ENCODE measurements at regions not wholly inside any gene's neighbourhood (a gene's known extent, or its start where the extent isn't known, plus 50 kb on each side); places are given as distances from the start of the nearest gene placed in this dataset.
"Not testable (repeated sequence)": the region's sequence is repeated elsewhere in the genome, so short reads cannot be mapped to it uniquely, and the experiment has no call there.

DNA sequence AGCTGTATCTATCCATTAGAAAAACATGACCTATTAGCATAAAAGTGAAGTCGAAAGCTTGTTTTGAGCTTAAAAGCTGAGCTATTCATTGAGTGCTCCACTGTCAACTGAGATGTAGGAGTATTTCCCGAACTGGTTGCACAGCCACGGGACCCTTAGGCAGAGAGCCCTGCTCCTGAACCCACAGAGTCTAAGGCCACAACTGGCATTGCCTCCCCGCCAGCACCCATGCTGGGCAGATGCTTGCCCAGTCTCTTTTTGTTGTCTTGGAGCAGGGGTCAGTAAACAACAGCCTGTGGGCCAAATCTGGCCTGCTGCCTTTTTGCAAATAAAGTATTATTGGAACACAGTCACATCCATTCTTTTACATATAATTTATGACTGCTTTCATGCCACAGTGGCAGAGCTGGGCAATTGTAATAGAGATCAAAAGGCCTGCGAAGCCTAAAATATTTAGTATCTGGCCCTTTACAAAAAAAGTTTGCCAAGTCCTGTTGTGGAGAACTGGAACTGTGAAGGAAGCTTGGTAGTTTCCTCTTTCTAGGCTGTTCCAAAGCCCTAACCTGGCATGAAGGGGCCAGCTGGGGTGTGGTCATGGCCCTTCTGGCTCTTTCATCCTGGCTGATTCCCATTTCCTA, 58.4 kb upstream of the WAPL start:
- DNase-seq (ENCODE audit: low read depth): no peak

DNA sequence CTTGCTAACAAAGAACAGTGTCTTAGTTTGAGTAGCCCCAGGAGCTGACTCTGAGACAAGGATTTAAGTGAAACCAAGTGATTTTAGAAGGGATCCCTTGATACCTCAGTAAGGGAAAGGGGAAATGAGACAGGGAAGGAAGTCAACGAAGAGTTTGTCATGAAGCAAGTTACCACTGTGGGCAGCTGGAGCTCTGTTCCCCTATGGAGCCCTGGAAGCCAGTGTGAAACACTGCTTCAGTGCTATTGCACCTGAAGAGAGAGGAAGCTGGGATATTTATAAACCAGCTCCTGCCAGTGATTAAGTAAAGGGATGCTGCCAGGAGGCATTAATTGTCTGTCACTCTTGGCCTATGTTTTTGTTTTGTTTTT, 58.9 kb upstream of the WAPL start:
- DNase-seq (ENCODE audit: low read depth): no peak

DNA sequence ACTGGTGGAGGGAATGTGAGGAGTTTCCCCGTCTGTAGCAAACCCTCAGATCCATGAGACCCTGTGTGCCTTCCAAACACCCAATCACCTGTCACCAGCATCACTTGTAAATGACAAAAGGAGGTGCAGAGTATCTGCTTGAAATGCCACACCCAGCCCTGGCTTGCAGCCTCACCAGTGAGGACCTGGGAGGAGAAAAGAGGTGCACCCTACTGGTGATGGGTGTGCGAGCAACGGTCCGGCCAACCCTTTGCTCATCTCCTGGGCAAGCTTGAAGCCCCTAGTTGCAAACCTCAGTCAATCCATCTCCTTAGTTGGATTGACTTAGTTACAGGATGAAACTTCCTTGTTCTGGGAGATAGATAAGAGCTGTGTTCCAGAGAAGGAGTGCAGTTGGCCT, 62.4 kb upstream of the WAPL start:
- no peak for DNase-seq (ENCODE audit: low read depth)

DNA sequence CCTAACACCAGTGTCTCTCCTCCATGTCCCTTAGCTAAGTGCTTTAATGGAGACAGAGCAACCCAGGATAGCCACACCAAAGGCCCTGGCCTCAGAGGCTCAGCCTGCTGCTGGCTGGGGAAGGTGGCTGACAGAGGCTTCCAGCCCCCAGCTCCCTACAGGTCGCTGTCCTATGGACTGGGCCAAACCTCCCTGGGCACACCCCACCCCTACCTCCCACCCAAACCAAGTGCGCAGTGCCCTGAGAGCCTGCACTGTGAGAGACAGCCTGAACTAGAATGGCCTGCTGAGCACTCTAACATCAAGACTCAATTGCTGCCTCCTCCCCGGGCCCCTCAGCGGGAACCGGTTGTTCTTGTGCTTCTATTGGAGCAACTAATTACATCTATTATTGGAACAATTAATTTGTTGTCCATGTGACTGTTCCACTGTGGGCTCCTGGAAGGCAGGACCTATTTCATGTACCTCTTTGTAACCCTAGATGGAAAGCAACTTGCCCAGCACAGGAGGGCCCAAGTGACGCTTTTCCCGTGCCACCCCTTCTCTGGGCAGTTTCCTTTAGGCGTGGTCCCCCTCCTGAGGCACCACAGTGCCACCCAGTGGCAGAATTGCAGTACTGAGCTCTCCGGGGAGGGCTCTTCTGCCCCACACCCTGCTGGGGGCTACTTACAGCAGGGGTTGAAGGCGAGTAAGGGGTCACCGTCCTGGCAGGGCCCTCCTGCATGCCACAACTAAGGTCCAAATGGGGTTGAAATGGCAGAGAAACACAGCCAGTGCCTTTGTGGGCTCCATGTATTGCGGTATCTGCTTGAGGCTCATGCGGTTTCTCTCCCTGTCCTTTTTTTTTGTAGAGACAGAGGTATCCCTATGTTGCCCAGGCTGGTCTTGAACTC, 63.7 kb upstream of the WAPL start:
- DNase-seq (ENCODE audit: low read depth): peak; percentile 57

GRCh38 chr10:86586516-86586915, 64.9 kb upstream of the WAPL start:
- no peak for DNase-seq (ENCODE audit: low read depth)

DNA sequence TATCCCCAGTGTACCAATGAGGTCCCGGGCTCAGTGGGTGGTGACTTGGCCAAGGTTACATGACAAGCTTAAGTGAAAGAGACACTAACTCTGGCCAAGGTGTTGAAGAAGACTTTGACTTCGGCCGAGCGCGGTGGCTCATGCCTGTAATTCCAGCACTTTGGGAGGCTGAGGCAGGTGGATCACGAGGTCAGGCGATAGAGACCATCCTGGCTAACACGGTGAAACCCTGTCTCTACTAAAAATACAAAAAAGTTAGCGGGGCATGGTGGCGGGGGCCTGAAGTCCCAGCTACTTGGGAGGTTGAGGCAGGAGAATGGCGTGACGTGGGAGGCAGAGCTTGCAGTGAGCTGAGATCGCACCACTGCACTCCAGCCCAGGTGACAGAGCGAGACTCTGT, 65.6 kb upstream of the OPN4 start:
- DNase-seq (ENCODE audit: low read depth): not testable (repeated sequence)

GRCh38 chr10:86591436-86591835, 62.9 kb upstream of the OPN4 start:
- DNase-seq (ENCODE audit: low read depth): no peak

DNA sequence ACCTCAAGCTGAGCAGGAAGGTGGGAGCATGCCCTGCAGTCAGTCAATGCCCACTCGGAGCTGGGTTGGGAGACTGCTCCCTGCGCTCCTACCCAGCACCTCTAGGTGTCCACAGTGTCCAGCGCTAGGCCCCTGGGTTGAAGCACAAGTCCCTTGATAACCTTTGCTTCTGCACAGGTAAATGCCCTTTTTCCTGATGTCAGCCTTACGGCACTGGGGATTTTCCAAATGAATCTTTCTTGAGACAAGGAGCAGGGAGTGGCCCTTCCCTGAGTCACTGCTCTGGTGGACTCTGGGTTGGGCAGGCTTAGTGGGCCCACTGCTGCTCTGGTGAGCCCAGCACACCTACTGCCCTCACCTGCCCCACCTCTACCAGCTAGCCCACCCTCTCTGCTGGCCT, 61.9 kb upstream of the OPN4 start:
- no peak for DNase-seq (ENCODE audit: low read depth)

DNA sequence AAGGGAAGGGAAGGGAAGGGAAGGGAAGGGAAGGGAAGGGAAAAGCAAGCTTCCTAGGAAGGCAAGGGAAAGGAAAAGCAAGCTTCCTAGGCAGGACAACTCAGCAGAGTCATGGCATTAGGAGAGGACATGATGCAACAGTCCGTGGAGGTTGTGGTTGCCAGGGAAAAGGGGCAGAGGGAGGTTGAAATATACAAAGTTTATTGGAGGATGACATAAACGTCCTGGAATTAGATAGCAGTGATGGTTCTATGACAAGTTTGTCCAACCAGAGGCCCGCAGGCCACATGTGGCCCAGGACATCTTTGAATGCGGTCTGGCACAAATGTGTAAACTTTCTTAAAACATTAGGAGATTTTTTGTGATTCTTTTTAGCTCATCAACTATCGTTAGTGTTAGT, 59.8 kb upstream of the OPN4 start:
- DNase-seq (ENCODE audit: low read depth): peak; percentile 74

GRCh38 chr10:86595496-86595895, 58.9 kb upstream of the OPN4 start:
- DNase-seq (ENCODE audit: low read depth): no peak

GRCh38 chr10:86596266-86596665, 58.1 kb upstream of the OPN4 start:
- DNase-seq (ENCODE audit: low read depth): peak; percentile 38

DNA sequence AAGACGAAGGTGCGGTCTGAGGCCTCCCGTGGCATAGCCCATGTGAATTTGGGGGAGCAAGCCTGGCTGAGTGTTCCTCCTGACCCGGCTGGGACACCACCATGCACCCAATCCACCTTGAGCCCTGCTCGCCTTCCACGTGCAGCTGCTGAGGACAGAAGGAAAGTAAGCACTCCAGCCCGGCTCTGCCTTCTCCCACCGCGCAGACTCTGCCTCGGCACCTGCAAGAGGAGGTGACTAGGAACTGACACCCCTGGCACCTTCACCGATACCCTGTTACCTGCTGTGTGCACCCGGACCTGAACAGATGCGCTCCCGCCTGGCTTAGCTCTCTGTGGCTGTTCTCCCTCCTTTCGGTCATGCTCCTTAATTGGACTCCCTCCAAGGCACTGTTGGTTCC, 57.0 kb upstream of the OPN4 start:
- DNase-seq (ENCODE audit: low read depth): no peak

DNA sequence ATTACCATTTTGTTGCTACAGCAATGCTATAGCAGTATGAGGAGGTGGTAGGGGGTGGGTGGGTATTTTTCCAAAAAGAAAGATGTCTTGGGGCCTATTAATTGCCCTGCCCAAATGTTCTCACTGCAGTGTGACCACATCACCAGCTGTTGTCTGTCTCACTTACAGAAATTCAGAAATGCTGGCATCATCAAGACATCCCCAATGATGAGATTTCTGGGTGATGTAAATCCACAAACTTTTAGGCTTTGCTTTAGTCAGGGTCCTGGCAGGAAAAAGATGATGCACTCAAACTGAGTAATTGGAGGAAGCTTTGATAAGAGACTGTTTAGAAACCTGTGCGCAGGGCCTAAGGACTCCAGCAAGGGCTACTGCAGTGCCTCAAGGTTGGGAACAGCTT, 56.2 kb upstream of the OPN4 start:
- no peak for DNase-seq (ENCODE audit: low read depth)

GRCh38 chr10:86599041-86599440, 55.3 kb upstream of the OPN4 start:
- no peak for DNase-seq (ENCODE audit: low read depth)

DNA sequence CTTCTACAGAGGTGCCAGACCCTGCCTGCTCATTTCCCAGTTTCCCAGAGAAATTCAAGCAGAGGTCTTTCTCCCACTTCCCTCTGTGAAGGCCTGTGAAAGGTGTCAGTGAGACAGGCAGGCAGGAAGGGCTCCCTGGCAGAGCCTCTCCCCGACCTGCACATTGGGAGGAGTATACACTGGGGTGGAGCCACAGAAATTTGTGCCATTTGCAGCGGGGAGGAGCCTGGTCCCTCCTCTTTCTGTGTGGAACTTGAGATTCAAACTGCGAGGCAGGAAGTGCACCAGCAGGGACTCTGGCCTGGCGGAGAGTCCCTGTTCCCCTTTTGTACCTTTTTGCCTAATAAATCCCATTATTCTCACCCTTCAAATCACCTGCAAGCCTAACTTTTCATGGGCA, 54.6 kb upstream of the OPN4 start:
- peak; percentile 23 for DNase-seq (ENCODE audit: low read depth)

DNA sequence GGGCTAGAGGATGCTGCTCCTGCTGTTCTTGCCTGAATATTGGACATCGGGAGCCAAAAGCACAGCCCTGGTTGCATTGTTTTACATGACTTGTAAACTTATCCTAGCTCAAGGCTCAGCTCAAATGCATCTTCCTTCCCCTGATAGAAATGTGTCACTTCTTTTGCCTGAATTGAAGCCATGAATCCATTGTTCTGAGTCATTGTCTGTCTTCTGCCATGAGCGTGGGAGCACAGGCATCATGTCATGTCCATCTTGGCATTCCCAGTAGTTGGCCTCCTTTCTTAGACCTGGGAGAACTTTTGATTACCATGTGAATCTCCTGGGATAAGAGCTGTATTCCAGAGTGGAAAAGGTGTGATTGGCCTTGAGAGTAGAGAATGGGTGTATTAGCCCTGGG, 54.1 kb upstream of the OPN4 start:
- no peak for DNase-seq (ENCODE audit: low read depth)

DNA sequence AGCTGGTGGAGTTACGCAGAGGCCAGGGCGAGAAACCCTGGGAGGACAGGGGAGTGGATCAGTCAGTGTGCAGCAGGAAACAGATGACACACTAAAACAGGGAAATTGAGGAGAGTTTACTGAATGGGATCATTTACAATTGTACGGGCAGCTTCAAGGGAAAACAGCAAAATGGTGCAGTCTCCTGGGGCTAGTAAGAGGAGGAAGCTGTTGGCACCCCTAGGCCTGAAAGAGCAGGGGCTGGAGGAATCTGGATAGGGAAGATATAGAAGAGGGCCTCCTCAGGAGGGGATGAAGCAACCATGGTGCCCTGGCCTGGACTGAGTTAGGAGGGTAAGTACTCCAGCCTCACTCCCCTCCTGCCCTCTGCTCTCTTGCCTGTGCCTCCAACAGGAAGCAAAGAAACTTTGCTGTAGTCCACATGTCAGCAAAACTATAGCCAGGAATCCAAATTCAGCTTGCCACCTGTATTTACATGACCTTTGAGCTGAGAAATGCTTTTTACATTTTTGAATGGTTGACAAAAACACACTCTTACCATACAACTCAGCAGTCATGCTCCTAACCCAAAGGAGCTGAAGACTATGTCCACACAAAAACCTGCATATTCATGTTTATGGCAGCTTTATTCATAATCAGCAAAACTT, 52.3 kb upstream of the OPN4 start:
- DNase-seq (ENCODE audit: low read depth): no peak

DNA sequence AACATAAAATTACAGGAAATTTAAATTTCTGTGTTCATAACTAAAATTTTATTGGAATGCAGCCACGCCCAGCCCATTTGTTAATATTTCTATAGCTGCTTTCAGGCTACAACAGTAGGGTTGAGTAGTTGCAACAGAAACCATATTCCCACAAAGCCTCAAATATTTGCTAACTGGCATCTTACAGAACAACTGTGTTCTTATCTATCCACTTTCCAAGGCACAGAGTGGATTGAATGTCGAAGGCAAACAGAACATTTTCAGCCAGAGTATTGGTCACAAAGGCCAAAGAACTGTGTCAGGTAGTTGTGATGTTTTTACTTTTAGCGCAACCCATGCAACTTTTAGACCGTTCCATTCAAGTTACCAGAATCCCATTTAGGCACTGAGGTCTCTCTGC, 51.1 kb upstream of the OPN4 start:
- DNase-seq (ENCODE audit: low read depth): no peak

Measured in M059J (cell line).